ENCODE measurements at regions not wholly inside any gene's neighbourhood (a gene's known extent, or its start where the extent isn't known, plus 50 kb on each side); places are given as distances from the start of the nearest gene placed in this dataset.

DNA sequence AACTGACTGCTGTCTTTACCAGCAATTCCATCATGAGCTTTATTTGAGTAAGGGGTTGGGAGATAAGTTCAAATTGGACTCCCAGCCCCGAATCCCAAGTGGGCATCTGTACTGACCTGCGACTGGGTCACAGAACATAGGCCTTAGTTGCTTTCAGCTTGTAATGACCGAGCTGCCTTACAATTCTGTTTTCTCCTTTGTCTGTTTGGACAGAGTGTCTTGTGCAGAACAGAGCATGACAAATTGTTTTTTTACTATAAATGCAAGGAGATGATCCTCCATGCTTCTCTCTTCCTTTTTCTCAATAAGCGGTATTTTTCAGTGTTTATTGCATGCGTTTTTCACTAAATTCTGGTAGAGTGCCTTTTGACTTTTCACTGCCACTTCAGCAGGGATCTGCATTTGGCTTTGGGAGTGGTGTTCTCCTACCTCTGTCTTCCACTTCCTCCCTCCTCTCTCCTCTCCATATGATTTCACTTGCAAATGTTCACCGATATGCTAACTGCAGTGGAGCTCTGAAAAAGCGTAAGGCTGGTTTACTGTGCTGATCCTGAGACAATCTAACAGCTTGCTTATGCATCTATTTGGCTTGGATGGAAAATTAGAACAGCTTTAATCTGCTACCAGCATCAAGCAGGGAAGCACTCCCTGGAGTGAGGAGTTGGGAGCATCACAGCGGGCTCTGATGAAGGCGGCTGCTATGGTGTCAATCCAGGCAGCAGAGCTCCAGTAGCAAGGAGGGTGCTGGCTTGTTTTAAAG is 158.8 kb upstream of the SMIM21 start:
- DNase-seq, result no peak

DNA sequence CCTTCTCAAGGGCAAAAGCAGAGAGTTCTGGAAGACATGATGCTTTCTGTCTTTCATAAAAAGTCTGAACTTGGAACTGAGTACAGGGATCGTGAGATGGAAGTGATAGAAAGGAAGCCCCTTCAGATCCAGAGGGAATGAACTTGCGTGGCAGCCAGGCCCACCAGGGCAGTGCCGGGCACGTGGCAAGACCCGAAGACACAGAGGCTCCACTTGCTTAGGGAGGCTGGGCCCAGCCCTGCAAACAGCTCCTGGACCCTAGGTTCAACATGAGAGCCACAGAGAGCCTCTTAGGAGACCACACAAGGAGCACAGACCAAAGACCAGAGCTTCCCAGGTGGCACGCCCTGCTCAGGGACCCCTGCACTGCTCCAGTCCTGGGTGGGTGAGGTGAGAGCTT is 155.4 kb upstream of the SMIM21 start:
- no peak for DNase-seq

DNA sequence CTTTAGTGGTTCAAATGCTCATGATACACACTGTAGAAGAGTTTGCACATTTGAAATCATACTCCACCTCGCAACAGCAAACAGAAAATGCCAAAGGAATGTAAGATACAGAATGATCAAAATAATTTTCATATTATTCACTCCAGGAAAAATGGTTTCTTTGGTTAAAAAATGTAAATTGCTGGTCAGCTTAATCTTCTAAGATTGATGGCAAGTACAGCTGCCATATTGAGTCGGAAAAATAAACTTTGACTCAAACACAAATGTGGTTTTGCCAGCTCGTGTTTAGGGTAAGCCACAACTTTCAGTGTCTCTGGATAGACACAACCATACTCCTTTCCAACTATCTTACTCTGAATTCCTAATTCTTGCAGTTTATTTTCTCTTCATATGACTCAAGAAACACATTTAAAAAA is 154.9 kb upstream of the SMIM21 start:
- DNase-seq, result no peak

GRCh38 chr18:75581336-75582131 is 154.0 kb upstream of the SMIM21 start:
- peak; percentile 39 for DNase-seq

GRCh38 chr18:75574187-75574586 is 146.7 kb upstream of the SMIM21 start:
- DNase-seq, result no peak

- DNase-seq, result no peak
Measured at GRCh38 chr18:75563150-75563549, 135.6 kb upstream of the SMIM21 start.

GRCh38 chr18:75562216-75562615 is 134.7 kb upstream of the SMIM21 start:
- DNase-seq, result no peak

DNA sequence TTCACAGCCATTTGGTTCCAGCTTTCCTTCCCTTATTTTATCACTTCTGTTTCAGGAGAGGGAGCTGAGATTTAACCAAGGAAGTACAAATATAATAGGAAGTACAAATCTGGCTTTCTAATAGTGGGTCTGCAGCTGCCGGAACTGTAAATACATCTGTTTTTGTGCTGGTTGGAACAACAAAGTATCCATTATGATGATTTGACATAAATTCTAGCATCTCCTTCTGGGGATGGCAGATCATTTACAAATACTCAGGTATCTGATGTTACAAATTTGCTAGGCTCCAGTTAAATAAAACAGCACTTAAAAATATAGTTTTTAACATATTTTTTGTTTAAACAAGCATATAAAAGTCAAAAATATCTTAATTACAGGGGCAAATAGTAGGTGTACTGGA is 131.3 kb upstream of the SMIM21 start:
- no peak for DNase-seq

DNA sequence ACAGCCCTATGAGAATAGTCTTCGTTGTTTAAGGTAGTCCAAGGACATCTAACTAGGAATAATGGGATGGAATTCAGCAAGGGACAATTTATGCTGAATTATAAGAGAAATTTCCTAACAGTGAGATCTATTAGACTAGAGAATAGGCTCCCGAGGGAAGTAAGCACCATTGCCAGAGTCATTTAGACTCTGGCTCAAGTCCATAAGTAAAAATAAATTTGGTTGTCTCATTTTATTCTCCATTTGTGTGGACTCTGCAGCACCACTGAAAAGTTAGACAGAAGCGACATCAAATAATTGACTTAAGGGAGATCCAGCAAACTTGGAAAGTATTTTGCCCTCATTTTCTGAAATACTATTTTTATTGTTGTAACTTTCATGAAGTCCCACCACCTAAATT is 129.3 kb upstream of the SMIM21 start:
- no peak for DNase-seq

GRCh38 chr18:75554644-75555185 is 127.2 kb upstream of the SMIM21 start:
- DNase-seq, result no peak

DNA sequence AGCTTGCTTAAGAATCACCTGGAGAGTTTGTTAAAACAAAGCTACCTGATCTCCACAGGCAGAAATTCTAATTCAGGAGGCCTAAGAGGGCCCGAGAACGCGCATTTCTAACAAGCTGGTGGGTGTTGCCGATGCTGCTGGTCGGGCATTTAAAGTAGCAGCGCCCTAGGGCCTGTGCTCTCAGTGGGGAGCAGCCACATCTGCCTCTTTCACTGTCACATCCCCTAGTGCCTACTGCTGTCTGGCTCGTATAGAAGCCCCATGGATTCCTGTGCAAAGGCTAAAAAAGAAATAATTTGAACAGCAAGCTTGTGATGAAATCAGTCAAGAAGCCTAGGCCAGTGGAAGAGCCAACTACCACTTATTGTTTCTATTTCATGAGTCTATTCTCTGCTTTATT is 126.7 kb upstream of the SMIM21 start:
- no peak for DNase-seq

DNA sequence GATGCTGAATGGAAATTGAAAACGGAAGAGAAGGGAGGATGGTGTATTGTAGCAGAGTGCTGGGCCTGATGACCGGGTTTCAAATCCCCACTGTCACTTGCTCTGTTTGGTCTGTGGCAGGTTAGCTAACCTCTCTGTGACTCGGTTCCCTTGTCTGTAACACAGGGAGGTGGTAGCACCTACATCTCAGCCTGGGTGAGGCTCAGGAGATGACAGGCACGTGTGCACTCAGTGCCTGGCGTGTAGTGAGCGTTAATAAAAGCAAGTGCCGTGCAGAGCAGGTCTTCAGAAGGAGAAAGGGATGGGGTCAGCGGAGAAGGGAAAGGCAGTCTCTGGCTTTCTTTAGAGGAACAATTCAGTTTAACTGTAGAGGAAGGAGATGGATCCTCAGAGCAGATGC is 125.5 kb upstream of the SMIM21 start:
- DNase-seq, result no peak

GRCh38 chr18:75551071-75551470 is 123.6 kb upstream of the SMIM21 start:
- no peak for DNase-seq

DNA sequence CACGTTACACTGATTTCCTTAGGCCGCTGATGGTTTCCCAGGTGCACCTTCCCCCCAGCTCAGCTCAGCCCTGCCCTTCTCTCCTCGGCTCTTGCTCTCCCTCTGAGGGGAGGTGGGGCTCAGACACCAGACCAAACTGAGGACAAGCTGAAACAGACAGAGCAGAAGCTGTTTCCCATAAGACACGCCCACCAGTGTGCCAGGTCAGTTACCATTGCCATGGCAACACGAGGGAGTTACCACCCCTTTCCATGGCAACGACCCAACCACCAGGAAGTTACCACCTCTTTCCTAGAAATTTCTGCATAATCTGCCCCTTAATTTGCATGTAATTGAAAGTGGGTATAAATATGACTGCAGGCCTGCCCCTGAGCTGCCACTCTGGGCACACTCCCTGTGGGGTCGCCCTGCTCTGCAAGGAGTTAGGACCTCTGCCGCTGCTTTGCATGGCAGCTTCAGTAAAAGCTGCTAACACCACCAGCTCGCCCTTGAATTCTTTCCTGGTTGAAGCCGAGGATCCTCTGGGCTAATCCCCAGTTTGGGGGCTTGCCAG is 120.9 kb upstream of the SMIM21 start:
- no peak for DNase-seq

GRCh38 chr18:75546964-75547363 is 119.5 kb upstream of the SMIM21 start:
- DNase-seq, result no peak

DNA sequence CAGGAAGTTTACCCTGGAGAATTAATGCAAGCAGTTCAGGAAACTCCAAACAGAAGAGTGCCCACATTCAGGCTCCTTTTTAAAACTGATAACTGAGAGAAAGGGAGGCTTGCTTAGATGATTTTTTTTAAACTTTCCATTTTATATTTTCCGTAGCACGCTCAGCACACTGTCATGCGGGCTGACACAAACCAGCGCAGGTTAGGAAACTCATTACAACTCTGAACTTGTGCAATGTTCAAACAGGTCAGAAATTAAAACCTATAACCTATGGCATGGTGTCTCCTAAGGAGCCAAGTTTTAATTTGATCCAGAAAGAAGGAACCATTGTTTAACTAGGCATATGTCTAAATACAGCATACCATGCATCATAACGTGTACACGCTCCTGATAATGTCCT is 117.7 kb upstream of the SMIM21 start:
- no peak for DNase-seq

DNA sequence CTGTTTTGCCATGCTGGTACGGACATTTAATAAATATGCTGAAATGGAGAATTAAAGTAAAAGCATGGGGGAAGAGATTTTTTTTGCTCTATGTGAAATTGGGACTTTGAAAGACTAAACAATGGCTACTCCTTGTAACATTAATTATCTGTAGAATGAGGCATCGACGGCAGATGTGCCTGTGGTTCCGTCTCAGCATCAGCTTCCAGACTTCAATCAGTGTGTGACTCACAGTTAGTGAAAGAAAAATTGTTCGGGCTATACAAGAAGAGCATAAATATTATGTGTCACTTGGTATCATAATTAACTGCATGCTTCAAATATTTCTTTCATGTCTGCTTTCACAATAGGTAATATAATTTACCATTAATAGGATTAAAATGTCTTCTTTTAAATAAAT is 117.0 kb upstream of the SMIM21 start:
- no peak for DNase-seq

DNA sequence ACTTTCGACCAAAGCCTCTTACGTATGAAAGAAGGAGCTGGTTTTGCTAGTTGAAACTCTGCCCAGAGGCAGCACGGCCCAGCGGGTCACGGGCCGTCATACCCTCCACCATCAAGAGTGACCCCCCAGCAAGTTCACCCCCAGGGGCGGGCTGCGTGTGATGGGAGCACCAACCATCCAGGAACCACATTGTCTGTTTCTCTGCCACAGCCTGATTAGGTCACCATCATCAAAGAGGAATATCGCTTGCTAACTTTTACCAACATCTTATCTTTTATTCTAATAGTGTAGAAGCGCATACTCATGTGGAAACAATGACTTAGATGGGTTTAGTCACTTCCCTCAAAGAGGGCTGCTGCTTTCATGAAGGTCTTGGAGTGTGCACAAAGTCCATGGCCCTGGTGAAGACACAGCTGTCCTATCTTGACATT is 116.6 kb upstream of the SMIM21 start:
- no peak for DNase-seq

GRCh38 chr18:75538727-75539126 is 111.2 kb upstream of the SMIM21 start:
- DNase-seq, result no peak

DNA sequence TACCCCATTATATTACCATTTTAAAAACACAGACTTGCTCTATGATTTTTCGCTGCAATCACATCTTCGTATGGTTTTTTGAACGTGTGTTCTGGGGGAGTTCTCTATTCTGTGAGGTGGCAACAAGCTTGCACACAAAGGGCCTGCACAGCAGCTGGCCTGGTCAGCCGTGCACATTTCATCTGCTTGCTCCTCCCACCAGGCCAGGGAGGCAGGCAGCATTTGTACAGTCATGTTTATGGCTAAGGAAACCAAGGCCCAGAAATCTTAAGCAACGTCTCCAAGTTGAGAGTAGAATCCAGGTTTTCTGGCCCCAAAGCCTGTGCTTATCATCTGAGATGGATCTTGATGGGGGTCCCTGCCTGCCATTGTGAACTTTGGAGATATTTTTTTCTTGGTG is 106.4 kb upstream of the SMIM21 start:
- DNase-seq, result no peak

DNA sequence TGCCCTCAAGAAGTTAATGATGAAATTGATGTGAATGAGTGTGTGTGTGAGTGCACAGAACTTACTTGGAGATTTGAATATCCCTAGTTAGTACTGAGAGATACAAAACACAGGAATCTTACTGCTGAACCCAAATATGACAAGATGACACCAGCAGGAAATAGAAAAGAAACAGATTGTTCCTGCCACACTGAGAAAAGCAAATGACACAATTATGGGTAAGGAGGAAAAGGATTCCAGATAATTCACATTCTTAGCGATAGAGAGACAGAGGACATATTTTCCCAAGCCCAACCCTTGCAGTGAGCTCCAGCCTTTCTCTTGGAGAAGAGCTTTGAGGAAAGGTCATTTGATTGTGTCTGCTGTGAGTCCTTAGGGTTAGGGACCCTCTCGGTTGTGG is 105.7 kb upstream of the SMIM21 start:
- no peak for DNase-seq

GRCh38 chr18:75531851-75532459 is 104.5 kb upstream of the SMIM21 start:
- DNase-seq, result no peak

Data from skin of body (tissue), 1 donor.